ENCODE measurements at regions not wholly inside any gene's neighbourhood (a gene's known extent, or its start where the extent isn't known, plus 50 kb on each side); places are given as distances from the start of the nearest gene placed in this dataset.

DNA sequence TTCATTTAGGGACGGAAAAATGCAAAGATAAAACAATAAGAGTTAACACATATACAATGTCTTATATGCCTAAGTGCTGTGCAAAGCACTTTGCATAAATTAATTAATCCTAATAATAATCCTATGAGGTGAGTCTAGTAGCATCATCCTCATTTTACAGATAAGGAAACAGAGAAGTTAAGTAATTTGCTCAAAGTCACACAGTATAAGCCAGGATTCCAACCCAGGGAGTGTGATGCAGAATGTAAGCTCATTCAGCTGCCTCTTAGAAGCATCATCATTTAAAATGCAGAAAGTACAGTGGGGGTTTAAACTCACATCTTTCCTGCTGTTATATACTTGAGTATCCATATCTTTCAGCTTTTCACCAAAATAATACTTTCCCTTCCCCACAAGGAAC is 203.7 kb downstream of the LARP7 start:
- TF ChIP-seq CTCF (conservative IDR thresholded peaks at IDR 0.05; ENCODE audit: low read depth, low read length), result no peak
- DNase-seq (ENCODE audit: low read depth), result no peak
- no peak overlapping the region for H3K4me3 ChIP-seq (ENCODE audit: low read length)

DNA sequence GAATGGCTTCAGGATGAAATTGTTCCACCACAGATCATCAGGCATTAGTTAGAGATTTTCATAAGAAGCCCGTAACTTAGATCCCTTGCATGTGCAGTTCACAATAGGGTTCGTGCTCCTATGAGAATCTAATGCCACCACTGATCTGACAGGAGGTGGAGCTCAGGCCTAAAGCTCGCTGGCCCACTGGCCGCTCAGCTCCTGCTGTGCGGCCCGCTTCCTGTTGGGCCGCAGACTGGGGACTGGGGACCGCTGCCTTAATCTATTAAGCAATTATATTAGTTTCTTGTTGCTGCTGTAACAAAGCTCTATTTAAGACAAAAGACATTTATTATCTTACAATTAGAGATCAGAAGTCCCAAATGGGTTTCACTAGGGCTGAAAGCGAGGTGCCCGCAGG is 205.6 kb downstream of the LARP7 start:
- DNase-seq (ENCODE audit: low read depth), result no peak
- no peak for TF ChIP-seq CTCF (conservative IDR thresholded peaks at IDR 0.05; ENCODE audit: low read depth, low read length)
- no peak overlapping the region for H3K4me3 ChIP-seq (ENCODE audit: low read length)

DNA sequence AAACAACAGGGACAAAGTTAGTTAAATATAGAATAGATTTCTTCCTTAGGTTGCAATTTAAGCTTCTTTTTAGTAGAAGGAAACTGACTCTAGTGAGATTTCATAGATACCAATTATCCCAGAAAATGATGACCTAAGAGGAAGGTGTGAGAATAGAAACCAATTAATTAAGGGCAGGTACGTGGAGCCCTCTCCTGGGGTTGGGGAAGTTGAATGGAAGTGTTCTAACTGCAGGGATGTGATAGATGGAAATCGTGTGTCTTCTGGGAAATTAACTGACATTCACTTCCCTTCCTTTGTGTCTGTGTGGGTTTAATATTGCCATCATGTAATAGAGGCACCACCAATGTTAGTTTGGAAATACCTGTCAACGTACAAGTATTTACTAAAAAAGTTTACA is 204.1 kb upstream of the ANK2 start:
- H3K4me3 ChIP-seq (ENCODE audit: low read length), result no peak overlapping the region
- no peak for DNase-seq (ENCODE audit: low read depth)
- TF ChIP-seq CTCF (conservative IDR thresholded peaks at IDR 0.05; ENCODE audit: low read depth, low read length), result no peak

GRCh38 chr4:112847045-112847444 is 202.4 kb upstream of the ANK2 start:
- no peak for TF ChIP-seq CTCF (conservative IDR thresholded peaks at IDR 0.05; ENCODE audit: low read depth, low read length)
- DNase-seq (ENCODE audit: low read depth), result no peak
- H3K4me3 ChIP-seq (ENCODE audit: low read length), result no peak overlapping the region

DNA sequence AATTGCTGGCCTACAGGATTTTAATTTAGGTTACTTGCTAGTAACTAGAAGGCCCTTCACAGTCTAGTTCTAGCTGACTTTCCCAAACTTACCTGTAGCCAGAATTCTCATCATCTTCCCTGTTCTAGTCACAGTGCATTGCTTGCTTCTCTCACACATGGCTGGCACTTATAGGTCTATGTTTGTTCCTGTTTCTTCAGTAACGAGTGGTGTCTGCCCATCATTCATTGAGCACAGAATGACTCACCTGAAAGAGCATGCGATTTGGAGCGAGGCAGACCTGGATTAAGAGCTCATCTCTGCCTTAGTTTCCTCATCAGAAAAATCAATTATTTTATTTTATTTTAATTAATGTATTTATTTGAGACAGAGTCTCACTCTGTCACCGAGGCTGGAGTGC is 201.7 kb upstream of the ANK2 start:
- no peak overlapping the region for H3K4me3 ChIP-seq (ENCODE audit: low read length)
- no peak for TF ChIP-seq CTCF (conservative IDR thresholded peaks at IDR 0.05; ENCODE audit: low read depth, low read length)
- no peak for DNase-seq (ENCODE audit: low read depth)

- TF ChIP-seq CTCF (conservative IDR thresholded peaks at IDR 0.05; ENCODE audit: low read depth, low read length), result no peak
- peak; percentile 59 for DNase-seq (ENCODE audit: low read depth)
- no peak overlapping the region for H3K4me3 ChIP-seq (ENCODE audit: low read length)
These were observed 200.5 kb upstream of the ANK2 start for GRCh38 chr4:112848911-112849310.

- no peak for TF ChIP-seq CTCF (conservative IDR thresholded peaks at IDR 0.05; ENCODE audit: low read depth, low read length)
- no peak overlapping the region for H3K4me3 ChIP-seq (ENCODE audit: low read length)
- no peak for DNase-seq (ENCODE audit: low read depth)
These were observed 196.9 kb upstream of the ANK2 start for GRCh38 chr4:112852601-112853000.

Measured in retinal pigment epithelial cell (primary cell).